G401 (cell line): ENCODE measurements at regions not wholly inside any gene's neighbourhood (a gene's known extent, or its start where the extent isn't known, plus 50 kb on each side); places are given as distances from the start of the nearest gene placed in this dataset.

Experiments used
- DNase-seq: peaks from one replicate; pipeline ENCODE4 v3.0.0-alpha.2; 2015; ENCODE audit warnings: low spot score
- in situ Hi-C: cut with HindIII; loops from 2 replicates; pipeline ENCODE4 v1.10.0; 2016; ENCODE audit warnings: low sequenced_read_pairs, mixed read lengths

GRCh38 chr6:6376845-6377244 is 56.4 kb upstream of the F13A1 start:
- no peak for DNase-seq
- in situ Hi-C loops: no loop called here

- in situ Hi-C loops: no loop called here
- DNase-seq: no peak
Measured at GRCh38 chr6:6377621-6378020, 57.2 kb upstream of the F13A1 start.

- DNase-seq: no peak
- in situ Hi-C loops: no loop called here
Measured at GRCh38 chr6:6379573-6379972, 59.1 kb upstream of the F13A1 start.

- in situ Hi-C loops: no loop called here
- DNase-seq: no peak
Measured at GRCh38 chr6:6384520-6384919, 64.1 kb upstream of the F13A1 start.

- in situ Hi-C loops: no loop called here
Measured at GRCh38 chr6:6386010-6386409, 65.5 kb upstream of the F13A1 start.

GRCh38 chr6:6390849-6391602 is 70.6 kb upstream of the F13A1 start:
- no peak for DNase-seq
- in situ Hi-C loops: no loop called here

More at GRCh38 chr6:6386010-6386409, 65.5 kb upstream of the F13A1 start:
- no peak for DNase-seq

GRCh38 chr6:6392214-6393068 is 72.0 kb upstream of the F13A1 start:
- DNase-seq: no peak
- in situ Hi-C loops: no loop called here

- no peak for DNase-seq
- in situ Hi-C loops: no loop called here
Measured at GRCh38 chr6:6393069-6393529, 72.6 kb upstream of the F13A1 start.

GRCh38 chr6:6395581-6396197 is 75.2 kb upstream of the F13A1 start:
- DNase-seq: no peak
- in situ Hi-C loops: no loop called here

- DNase-seq: no peak
- in situ Hi-C loops: no loop called here
Measured at GRCh38 chr6:6397842-6398241, 77.4 kb upstream of the F13A1 start.

- in situ Hi-C loops: no loop called here
- DNase-seq: no peak
Measured at GRCh38 chr6:6399568-6399967, 79.1 kb upstream of the F13A1 start.

GRCh38 chr6:6401401-6401800 is 80.9 kb upstream of the F13A1 start:
- in situ Hi-C loops: no loop called here
- DNase-seq: no peak

- DNase-seq: no peak
- in situ Hi-C loops: no loop called here
Measured at GRCh38 chr6:6402006-6402405, 81.5 kb upstream of the F13A1 start.

GRCh38 chr6:6402591-6402990 is 82.1 kb upstream of the F13A1 start:
- DNase-seq: no peak
- in situ Hi-C loops: no loop called here

- DNase-seq: no peak
- in situ Hi-C loops: no loop called here
Measured at GRCh38 chr6:6405031-6405430, 84.6 kb upstream of the F13A1 start.

GRCh38 chr6:6405997-6406714 is 85.7 kb upstream of the F13A1 start:
- in situ Hi-C loops: no loop called here
- no peak for DNase-seq

- DNase-seq: no peak
- in situ Hi-C loops: no loop called here
Measured at GRCh38 chr6:6406715-6407070, 86.2 kb upstream of the F13A1 start.

- in situ Hi-C loops: no loop called here
- no peak for DNase-seq
Measured at GRCh38 chr6:6407071-6407741, 86.7 kb upstream of the F13A1 start.

- DNase-seq: no peak
Measured at GRCh38 chr6:6409397-6410030, 89.1 kb upstream of the F13A1 start.

More at GRCh38 chr6:6409397-6410030, 89.1 kb upstream of the F13A1 start:
- in situ Hi-C loops: no loop called here
